ENCODE measurements at regions not wholly inside any gene's neighbourhood (a gene's known extent, or its start where the extent isn't known, plus 50 kb on each side); places are given as distances from the start of the nearest gene placed in this dataset.

GRCh38 chr6:113293423-113293740 is 563.8 kb upstream of the MARCKS start:
- Histone ChIP-seq H3F3A (ENCODE audit: insufficient read depth, low read length) (no peaks in the 10 kb centered on the region), H3K9me2 (replicated peaks; ENCODE audit: insufficient read depth, low read length) (no peaks in the 10 kb centered on the region), H3K4me1 (ENCODE audit: low read length) (no peaks in the 10 kb centered on the region), H3K27me3 (replicated peaks; ENCODE audit: insufficient read depth, low read length) (no peaks in the 10 kb centered on the region), H2AFZ (ENCODE audit: low read length) (no peak overlapping the region), H4K20me1 (ENCODE audit: insufficient read depth, low read length) (no peaks in the 10 kb centered on the region), H3K36me3 (replicated peaks; ENCODE audit: insufficient read depth, low read length) (no peaks in the 10 kb centered on the region), H3K4me3 (ENCODE audit: low read length) (no peak overlapping the region), H3K9me3 (replicated peaks; ENCODE audit: insufficient read depth, low read length) (no peaks in the 10 kb centered on the region), H3K27ac (ENCODE audit: low read length) (no peak overlapping the region), H3K4me2 (ENCODE audit: low read depth, low read length) (no peak overlapping the region), H3K9ac (ENCODE audit: low read length) (no peak overlapping the region), H3K79me2 (ENCODE audit: low read length) (no peaks in the 10 kb centered on the region)
- TF ChIP-seq EZH2 (optimal IDR thresholded peaks at IDR 0.05; ENCODE audit: low read depth, low read length): no peak
- no peak for TF ChIP-seq CTCF (IDR thresholded peaks at IDR 0.05; ENCODE audit: low read length)
- TF ChIP-seq EZH2phosphoT487 (IDR thresholded peaks at IDR 0.05; ENCODE audit: low read length): no peak
- no peak for DNase-seq

- H3K4me2 ChIP-seq (ENCODE audit: low read depth, low read length): no peak overlapping the region
- no peak overlapping the region for H3K4me3 ChIP-seq (ENCODE audit: low read length)
- no peaks in the 10 kb centered on the region for H3K36me3 ChIP-seq (replicated peaks; ENCODE audit: insufficient read depth, low read length)
- H3K79me2 ChIP-seq (ENCODE audit: low read length): no peaks in the 10 kb centered on the region
- H3K4me1 ChIP-seq (ENCODE audit: low read length): no peaks in the 10 kb centered on the region
- no peak overlapping the region for H3K9ac ChIP-seq (ENCODE audit: low read length)
- no peak for TF ChIP-seq CTCF (IDR thresholded peaks at IDR 0.05; ENCODE audit: low read length)
- TF ChIP-seq EZH2phosphoT487 (IDR thresholded peaks at IDR 0.05; ENCODE audit: low read length): no peak
- no peak for TF ChIP-seq EZH2 (optimal IDR thresholded peaks at IDR 0.05; ENCODE audit: low read depth, low read length)
- H4K20me1 ChIP-seq (ENCODE audit: insufficient read depth, low read length): no peaks in the 10 kb centered on the region
- H3K9me2 ChIP-seq (replicated peaks; ENCODE audit: insufficient read depth, low read length): no peaks in the 10 kb centered on the region
- H2AFZ ChIP-seq (ENCODE audit: low read length): no peak overlapping the region
- H3K27me3 ChIP-seq (replicated peaks; ENCODE audit: insufficient read depth, low read length): no peaks in the 10 kb centered on the region
- no peaks in the 10 kb centered on the region for H3K9me3 ChIP-seq (replicated peaks; ENCODE audit: insufficient read depth, low read length)
- H3K27ac ChIP-seq (ENCODE audit: low read length): no peak overlapping the region
- no peaks in the 10 kb centered on the region for H3F3A ChIP-seq (ENCODE audit: insufficient read depth, low read length)
- no peak for DNase-seq
Measured at GRCh38 chr6:113299531-113299930, 557.6 kb upstream of the MARCKS start.

- H3K36me3 ChIP-seq (replicated peaks; ENCODE audit: insufficient read depth, low read length): no peaks in the 10 kb centered on the region
- no peaks in the 10 kb centered on the region for H3K27me3 ChIP-seq (replicated peaks; ENCODE audit: insufficient read depth, low read length)
Measured at GRCh38 chr6:113301651-113302050, 555.5 kb upstream of the MARCKS start.

More at GRCh38 chr6:113301651-113302050, 555.5 kb upstream of the MARCKS start:
- Histone ChIP-seq H3K9me3 (replicated peaks; ENCODE audit: insufficient read depth, low read length) (no peaks in the 10 kb centered on the region), H3K27ac (ENCODE audit: low read length) (no peak overlapping the region), H3K79me2 (ENCODE audit: low read length) (no peaks in the 10 kb centered on the region), H3K4me2 (ENCODE audit: low read depth, low read length) (no peak overlapping the region), H4K20me1 (ENCODE audit: insufficient read depth, low read length) (no peaks in the 10 kb centered on the region), H3K4me1 (ENCODE audit: low read length) (no peaks in the 10 kb centered on the region), H3K9me2 (replicated peaks; ENCODE audit: insufficient read depth, low read length) (no peaks in the 10 kb centered on the region), H2AFZ (ENCODE audit: low read length) (no peak overlapping the region), H3K4me3 (ENCODE audit: low read length) (no peak overlapping the region), H3F3A (ENCODE audit: insufficient read depth, low read length) (no peaks in the 10 kb centered on the region), H3K9ac (ENCODE audit: low read length) (no peak overlapping the region)
- DNase-seq: no peak
- TF ChIP-seq EZH2phosphoT487 (IDR thresholded peaks at IDR 0.05; ENCODE audit: low read length): no peak
- no peak for TF ChIP-seq EZH2 (optimal IDR thresholded peaks at IDR 0.05; ENCODE audit: low read depth, low read length)
- TF ChIP-seq CTCF (IDR thresholded peaks at IDR 0.05; ENCODE audit: low read length): no peak

All from MM.1S (cell line).